HS-5 (cell line): ENCODE measurements at regions not wholly inside any gene's neighbourhood (a gene's known extent, or its start where the extent isn't known, plus 50 kb on each side); places are given as distances from the start of the nearest gene placed in this dataset.
"Not testable (repeated sequence)": the region's sequence is repeated elsewhere in the genome, so short reads cannot be mapped to it uniquely, and the experiment has no call there.

ENCODE experiments used
- DNase-seq: peaks from one replicate; pipeline ENCODE4 v3.0.0-alpha.2; 2012; ENCODE audit warnings: low read depth

GRCh38 chr2:7430421-7430868 is 513.2 kb downstream of the RNF144A start:
- no peak for DNase-seq

DNA sequence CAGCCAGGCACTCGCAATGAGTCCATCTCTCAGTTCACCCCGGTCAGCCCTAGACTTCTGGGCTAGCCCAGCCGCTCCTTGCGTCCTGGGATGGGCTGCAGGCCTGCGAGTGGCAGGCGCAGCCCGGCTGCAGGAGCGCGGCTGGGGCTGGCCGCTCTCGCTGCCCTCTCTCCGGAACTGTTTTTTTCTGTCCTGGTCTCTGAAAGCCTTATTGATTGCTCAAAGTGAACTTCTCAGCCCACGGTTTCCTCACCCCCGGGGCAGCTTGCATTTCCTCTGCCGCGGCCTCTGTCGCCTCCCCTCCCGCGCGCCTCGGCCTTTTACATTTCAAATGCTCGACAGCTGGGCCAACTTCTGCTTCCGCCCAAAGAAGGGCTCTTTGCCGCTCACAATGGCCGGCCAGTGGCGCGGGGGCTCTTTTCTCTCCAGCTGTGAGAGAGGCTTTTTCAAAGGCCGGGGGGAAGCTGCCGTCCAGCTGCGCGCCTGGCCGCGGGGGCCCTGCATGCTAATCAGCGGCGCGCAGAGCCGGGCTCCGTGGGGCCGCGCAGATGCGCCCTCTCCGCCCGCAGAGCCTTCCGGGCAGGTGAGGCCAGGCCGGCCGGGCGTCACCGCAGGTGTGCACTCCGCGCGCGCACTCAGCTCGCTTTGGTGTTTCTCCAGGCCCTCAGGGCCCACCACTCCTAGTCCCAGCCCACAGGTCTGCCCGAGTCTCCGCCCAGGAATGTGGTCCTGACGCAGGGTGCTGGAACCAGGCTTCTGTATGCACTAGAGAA is 513.8 kb downstream of the RNF144A start:
- no peak for DNase-seq

DNA sequence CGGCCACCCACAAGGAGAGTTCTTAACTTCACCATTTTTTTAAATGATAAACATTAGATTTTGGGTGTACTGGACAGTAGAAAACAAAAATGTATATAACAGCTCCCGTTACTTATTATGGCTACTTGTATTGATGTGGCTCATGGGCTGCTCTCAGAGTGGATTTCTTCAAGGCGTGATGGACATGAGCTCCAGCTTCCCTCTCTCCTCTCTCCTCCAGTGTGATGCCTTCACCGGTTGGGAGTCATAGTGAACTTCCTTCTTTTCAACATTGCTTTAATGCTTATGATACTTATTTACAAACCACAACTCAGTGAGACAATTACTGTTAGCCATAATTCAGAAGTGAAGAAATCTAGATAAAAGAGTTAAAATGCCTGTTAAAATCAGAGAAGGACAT is 515.2 kb downstream of the RNF144A start:
- no peak for DNase-seq

DNA sequence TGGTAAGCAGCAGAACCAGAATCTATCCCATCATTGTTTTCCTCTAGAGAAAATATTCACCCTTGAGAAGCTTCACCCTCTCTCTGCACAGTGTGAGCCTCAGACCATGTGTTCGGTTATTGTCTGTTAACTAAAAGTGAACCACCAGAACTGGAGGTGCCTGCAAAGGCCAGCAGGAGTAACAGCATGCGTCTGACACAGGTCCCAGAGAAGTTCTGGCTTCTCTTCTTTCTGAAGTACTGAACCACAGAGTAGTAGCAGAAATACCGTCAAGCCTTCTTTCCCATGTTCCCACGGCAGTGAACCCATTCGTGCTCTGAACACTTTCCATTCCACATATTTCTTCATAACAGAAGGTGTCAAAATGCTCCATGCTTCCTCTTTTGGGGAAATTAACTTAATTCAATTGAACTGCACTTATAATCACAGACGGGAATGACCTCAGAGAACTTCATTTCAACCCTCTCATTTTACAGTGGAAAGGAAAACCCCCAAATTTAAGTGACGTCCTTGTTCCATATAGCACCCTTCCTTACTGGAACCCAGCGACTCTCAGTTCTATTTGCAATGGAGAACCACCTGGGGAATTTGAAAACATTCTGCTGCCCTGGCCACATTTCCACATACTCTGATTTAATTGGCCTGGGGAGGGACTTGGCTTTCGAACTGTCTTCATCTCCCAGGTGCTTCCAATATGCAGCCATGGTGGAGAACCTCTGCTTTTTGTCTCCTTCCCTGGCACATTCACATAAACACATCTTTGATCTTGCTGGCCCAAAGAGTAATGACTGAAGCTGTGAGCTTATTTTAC is 519.1 kb downstream of the RNF144A start:
- DNase-seq, result no peak

- no peak for DNase-seq
Observed at GRCh38 chr2:7437141-7437540, 519.9 kb downstream of the RNF144A start.

GRCh38 chr2:7437716-7438632 is 520.8 kb downstream of the RNF144A start:
- no peak for DNase-seq

DNA sequence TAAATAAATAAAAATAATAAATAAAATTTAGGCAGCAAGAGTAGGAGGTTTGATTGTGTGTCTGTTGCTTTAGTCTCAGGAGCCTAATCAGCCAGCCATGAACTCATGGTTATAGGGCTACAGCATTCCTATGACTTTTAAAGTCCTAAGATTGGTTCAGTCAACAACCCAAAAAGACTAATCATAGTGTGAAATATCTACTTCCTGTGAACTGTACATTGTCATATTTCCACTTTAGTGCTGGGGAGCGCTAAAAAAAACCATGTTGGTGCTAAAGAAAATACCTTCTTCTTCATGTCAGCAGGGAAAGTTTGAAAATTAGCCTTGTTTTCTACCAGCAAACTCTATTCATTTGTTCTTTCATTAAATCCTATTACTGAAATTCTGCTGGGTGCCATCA is 521.6 kb downstream of the RNF144A start:
- no peak for DNase-seq

DNA sequence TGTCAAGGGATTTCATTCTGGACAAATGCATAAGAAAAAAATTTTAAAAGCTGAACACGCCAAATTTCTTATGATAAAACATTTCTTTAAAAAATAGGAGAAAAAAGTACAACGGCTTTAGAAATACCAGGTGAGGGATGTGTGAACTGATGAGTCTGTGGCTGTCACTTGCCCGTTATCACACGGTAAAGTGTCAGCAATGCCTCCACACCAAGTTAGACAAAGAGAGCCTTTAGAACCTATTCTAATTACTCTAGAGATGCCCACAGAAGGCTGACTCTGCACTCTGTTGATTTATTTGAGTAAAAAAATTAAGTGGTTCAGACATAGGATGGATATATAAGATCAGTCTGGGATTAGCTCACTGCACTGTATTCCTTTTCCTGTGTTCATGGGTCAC is 523.8 kb downstream of the RNF144A start:
- no peak for DNase-seq

DNA sequence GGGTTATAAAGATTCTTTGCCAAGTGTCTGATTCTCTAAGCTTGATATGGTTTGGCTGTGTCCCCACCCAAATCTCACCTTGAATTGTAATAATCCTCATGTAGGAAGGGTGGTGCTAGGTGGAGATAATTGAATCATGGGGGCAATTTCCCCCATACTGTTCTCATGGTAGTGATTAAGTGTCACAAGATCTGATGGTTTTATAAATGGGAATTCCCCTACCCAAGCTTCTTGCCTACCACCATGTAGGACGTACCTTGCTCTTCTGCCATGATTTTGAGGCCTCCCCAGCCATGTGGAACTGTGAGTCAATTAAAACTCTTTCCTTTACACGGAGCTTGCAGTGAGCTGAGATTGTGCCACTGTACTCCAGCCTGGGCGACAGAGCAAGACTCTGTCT is 524.6 kb downstream of the RNF144A start:
- not testable (repeated sequence) for DNase-seq

DNA sequence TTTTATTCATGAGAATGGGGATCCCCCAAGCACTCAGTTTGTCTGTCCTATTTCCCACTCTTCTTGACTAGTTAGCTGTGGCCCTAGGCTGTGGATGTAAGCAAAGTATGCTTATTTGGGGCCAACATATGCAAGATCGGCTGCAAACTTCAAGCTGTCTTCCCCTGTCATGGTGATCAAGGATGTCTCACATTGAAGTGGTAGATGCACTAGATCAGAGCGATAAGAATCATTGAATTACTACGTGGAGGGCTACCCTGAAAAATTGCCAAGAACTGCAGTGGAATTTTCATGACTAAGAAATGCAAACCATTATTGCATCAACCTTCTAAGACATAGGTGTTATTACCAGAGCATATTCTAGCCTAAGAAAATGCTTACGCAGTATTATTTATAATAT is 527.4 kb downstream of the RNF144A start:
- no peak for DNase-seq

DNA sequence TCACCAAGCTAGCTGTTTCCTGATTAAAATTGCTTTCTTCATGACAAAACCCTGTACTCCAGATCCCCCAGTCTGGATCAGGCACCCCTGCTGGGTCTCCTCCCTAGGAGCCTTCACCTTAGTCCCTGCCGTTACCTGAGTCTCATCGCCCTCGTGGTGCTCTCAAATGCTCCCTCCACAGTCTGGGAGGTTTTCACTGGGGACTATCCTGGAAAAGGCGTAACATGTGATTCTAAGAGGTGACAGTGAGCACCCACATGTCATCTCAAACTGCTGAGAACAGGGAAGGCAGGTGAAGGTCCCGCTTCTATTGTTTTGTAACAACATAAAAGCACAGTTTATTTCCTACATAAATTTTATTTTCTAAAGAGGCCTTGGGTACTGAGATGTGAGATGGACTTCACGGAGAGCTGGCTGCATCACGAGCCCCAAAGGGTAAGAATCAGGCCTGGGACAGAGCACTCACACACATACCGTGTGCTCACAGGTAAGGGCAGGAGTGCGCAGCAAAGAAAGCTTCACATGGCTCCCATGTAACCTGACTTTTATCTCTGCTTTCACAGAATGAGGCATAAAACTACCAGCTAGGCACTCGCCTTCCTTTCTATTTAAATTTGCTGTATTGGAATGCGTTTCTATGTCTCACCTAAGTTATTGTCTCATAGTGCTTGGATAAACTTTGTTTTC is 531.5 kb downstream of the RNF144A start:
- no peak for DNase-seq

GRCh38 chr2:7449298-7449697 is 532.1 kb downstream of the RNF144A start:
- no peak for DNase-seq

DNA sequence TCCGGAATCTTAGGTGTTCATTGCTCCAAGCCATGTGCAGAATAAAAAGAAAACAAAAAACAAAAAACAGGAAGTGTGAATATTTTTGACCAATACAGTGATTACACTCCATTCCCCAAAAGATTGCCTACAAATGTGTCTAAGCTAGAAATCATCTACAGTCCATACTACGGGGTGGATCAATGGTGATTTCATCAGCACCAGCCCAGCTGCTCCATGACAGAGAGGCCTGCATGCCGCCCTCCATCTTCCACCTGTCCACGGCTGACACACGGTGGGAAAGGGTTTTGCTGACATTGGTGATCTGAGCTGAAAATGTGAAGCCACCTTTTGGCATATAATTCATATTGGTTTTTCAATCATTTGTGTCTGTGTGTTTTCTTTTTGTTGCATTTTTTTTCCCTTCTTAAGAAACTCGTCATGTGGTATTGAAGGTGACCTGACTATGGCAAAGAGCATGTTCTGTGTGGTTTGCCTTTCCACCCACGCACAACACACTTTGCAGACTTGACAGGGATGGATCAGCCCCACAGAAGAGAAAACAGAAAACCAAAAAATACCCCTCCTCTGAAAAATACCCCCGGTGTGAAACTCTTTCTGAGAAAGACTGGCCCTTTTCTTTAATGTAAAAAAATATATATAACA is 533.1 kb downstream of the RNF144A start:
- DNase-seq, result no peak

GRCh38 chr2:7450833-7451190 is 533.6 kb downstream of the RNF144A start:
- no peak for DNase-seq

GRCh38 chr2:7452110-7452876 is 535.1 kb downstream of the RNF144A start:
- no peak for DNase-seq

DNA sequence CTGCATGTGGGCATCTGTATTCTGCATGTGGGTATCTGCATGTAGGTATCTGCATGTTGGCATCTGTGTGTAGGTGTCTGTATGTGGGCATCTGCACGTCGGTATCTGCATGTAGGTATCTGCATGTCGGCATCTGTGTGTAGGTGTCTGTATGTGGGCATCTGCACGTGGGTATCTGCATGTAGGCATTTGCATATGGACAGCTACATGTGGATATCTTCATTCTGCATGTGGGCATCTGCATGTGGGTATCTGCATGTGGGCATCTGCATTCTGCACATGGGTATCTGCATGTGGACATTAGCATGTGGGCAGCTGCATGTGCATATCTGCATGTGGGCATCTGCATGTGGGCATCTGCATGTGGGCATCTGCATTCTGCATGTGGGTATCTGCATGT is 537.4 kb downstream of the RNF144A start:
- DNase-seq, result no peak

- DNase-seq, result no peak
Observed at GRCh38 chr2:7456762-7457161, 539.5 kb downstream of the RNF144A start.

- no peak for DNase-seq
Observed at GRCh38 chr2:7458066-7458465, 540.9 kb downstream of the RNF144A start.

- no peak for DNase-seq
Observed at GRCh38 chr2:7467782-7468447, 550.7 kb downstream of the RNF144A start.

GRCh38 chr2:7468448-7468828 is 551.2 kb downstream of the RNF144A start:
- no peak for DNase-seq
